Mesothelial cell of epicardium (in vitro differentiated cells): ENCODE measurements at regions not wholly inside any gene's neighbourhood (a gene's known extent, or its start where the extent isn't known, plus 50 kb on each side); places are given as distances from the start of the nearest gene placed in this dataset.

Source experiments
- DNase-seq, 2 experiments: peaks; one replicate each; pipeline ENCODE4 v3.0.0; 2021; ENCODE audit warnings: low spot score in 2 of 2; ENCODE audit not compliant: unreplicated experiment in 2 of 2
- H3K27ac Mint-ChIP-seq: 2 replicates; pipeline ENCODE4 v1.8.0; 2021; ENCODE audit warnings: mixed read lengths
- H3K27me3 Mint-ChIP-seq: 2 replicates; pipeline ENCODE4 v1.8.0; 2021; ENCODE audit warnings: low read depth, mixed read lengths
- H3K36me3 Mint-ChIP-seq: 2 replicates; pipeline ENCODE4 v1.8.0; 2021; ENCODE audit warnings: mixed read lengths
- H3K4me1 Mint-ChIP-seq: 2 replicates; pipeline ENCODE4 v1.8.0; 2021; ENCODE audit warnings: mixed read lengths
- H3K4me3 Mint-ChIP-seq: 2 replicates; pipeline ENCODE4 v1.8.0; 2021; ENCODE audit warnings: mild to moderate bottlenecking, moderate library complexity, mixed read lengths
- H3K9me3 Mint-ChIP-seq: 2 replicates; pipeline ENCODE4 v1.8.0; 2021; ENCODE audit warnings: mixed read lengths
- CTCF ChIP-seq: fragments of 200-600 bp; sonication (generic); IDR thresholded peaks from one replicate; pipeline ENCODE4 v1.5.0; 2021; ENCODE audit warnings: antibody characterized with exemption; ENCODE audit not compliant: unreplicated experiment

DNA sequence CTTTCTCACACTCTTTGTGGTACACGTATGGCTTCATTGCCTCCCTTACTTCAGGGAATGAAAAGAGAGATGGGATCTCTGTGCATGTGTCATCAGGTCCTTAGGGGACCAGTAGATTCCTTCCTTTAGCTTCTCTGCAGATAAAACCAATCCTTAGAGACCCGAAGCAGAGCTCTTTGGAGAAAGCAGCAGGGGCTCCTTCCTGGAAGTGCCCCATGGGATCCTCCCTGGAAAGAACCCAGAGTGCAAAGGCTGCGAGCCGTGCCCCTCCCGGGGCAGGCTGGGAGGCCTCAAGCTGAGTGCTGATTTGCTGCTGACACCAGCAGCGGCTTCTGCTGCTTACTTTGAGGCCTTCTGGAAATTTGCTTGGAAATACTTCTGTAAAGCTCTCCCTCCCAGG, 328.6 kb upstream of the RGMA start:
- H3K27ac Mint-ChIP-seq: no peak overlapping the region
- no peaks in the 10 kb centered on the region for H3K4me1 Mint-ChIP-seq
- no peaks in the 10 kb centered on the region for H3K36me3 Mint-ChIP-seq
- H3K4me3 Mint-ChIP-seq: no peak overlapping the region
- no peak for TF ChIP-seq CTCF
- no peak for DNase-seq
- peaks cover 58% of the 10 kb centered on the region for H3K27me3 Mint-ChIP-seq
- no peaks in the 10 kb centered on the region for H3K9me3 Mint-ChIP-seq

- H3K27me3 Mint-ChIP-seq: peaks cover 60% of the 10 kb centered on the region
- no peaks in the 10 kb centered on the region for H3K9me3 Mint-ChIP-seq
- no peak overlapping the region for H3K4me3 Mint-ChIP-seq
- H3K36me3 Mint-ChIP-seq: no peaks in the 10 kb centered on the region
- DNase-seq: no peak
- no peaks in the 10 kb centered on the region for H3K4me1 Mint-ChIP-seq
- no peak overlapping the region for H3K27ac Mint-ChIP-seq
- no peak for TF ChIP-seq CTCF
Measured at GRCh38 chr15:93417156-93417555, 328.1 kb upstream of the RGMA start.

GRCh38 chr15:93415576-93415975, 326.6 kb upstream of the RGMA start:
- H3K4me3 Mint-ChIP-seq: no peak overlapping the region
- no peak for DNase-seq
- H3K4me1 Mint-ChIP-seq: no peaks in the 10 kb centered on the region
- peaks cover 64% of the 10 kb centered on the region for H3K27me3 Mint-ChIP-seq
- no peak overlapping the region for H3K27ac Mint-ChIP-seq
- TF ChIP-seq CTCF: no peak
- H3K9me3 Mint-ChIP-seq: peaks cover 3% of the 10 kb centered on the region
- no peaks in the 10 kb centered on the region for H3K36me3 Mint-ChIP-seq

DNA sequence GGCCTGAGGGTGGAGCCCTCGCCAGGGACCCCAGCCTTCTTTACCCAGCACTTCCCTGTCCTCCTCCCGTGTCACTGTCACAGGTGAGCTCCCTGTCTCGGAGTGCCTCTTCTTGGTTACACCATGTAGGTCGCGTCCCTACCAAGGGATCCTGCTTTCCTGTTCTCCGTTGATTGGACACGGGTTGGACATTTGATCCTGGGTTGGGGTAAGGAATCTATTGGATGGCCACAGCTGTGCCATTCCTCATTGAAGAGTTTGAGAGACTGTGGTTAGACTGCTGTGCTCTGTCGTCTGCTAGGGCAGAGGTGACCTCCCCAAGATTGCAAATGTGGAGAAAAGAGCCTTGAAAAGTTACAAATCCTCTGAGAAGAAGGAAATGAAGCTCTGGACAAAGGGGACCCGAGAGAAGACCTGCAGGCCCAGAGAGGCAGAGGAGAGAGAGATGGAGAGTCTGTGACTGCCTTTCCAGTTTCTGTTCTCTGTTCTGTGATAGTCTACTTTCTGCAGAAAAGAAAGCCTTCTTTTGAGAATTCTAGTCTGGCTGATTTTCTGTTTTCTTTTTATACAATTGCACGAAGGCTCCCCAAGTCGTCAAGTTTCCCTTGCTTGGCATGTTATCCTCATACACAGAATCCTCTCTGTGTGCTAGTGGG, 325.7 kb upstream of the RGMA start:
- no peak for DNase-seq
- peaks cover 56% of the 10 kb centered on the region for H3K27me3 Mint-ChIP-seq
- no peaks in the 10 kb centered on the region for H3K4me1 Mint-ChIP-seq
- H3K4me3 Mint-ChIP-seq: no peak overlapping the region
- peaks cover 3% of the 10 kb centered on the region for H3K9me3 Mint-ChIP-seq
- no peak for TF ChIP-seq CTCF
- H3K27ac Mint-ChIP-seq: no peak overlapping the region
- no peaks in the 10 kb centered on the region for H3K36me3 Mint-ChIP-seq

DNA sequence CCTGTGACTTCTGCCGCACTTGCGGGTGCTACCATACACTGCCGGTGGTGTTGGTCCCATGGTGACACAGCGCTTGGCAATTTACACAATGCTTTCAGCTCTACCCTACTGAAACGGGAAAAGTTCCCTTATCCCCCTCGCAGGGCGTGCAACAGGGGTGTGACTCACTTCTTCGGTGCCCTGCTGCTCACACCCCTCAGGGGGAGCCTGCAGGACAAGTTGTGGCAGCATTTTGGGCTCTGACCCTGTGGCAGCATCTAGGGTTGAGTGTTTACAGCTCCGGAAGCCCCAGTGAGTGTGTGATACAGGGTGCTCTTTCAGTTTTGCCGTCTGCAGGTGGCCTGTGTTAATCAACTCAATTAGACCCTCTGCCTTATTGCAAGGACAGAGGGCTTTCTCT, 324.7 kb upstream of the RGMA start:
- Mint-ChIP-seq H3K4me3 (no peak overlapping the region), H3K36me3 (no peaks in the 10 kb centered on the region), H3K9me3 (peaks cover 3% of the 10 kb centered on the region), H3K27ac (no peak overlapping the region), H3K4me1 (no peaks in the 10 kb centered on the region), H3K27me3 (peaks cover 53% of the 10 kb centered on the region)
- TF ChIP-seq CTCF: no peak
- no peak for DNase-seq

GRCh38 chr15:93399121-93399520, 310.1 kb upstream of the RGMA start:
- H3K36me3 Mint-ChIP-seq: no peaks in the 10 kb centered on the region
- H3K4me3 Mint-ChIP-seq: no peak overlapping the region
- TF ChIP-seq CTCF: no peak
- H3K27me3 Mint-ChIP-seq: peaks cover 13% of the 10 kb centered on the region
- H3K4me1 Mint-ChIP-seq: no peaks in the 10 kb centered on the region
- H3K27ac Mint-ChIP-seq: no peak overlapping the region
- peaks cover 25% of the 10 kb centered on the region for H3K9me3 Mint-ChIP-seq
- DNase-seq: no peak
